Endothelial cell (in vitro differentiated cells): ENCODE measurements at regions not wholly inside any gene's neighbourhood (a gene's known extent, or its start where the extent isn't known, plus 50 kb on each side); places are given as distances from the start of the nearest gene placed in this dataset.

Experiments
- DNase-seq: peaks from one replicate; pipeline ENCODE4 v3.0.0; 2021; ENCODE audit warnings: low spot score
- H3K27ac Mint-ChIP-seq: one replicate; pipeline ENCODE4 v1.8.0; 2021; ENCODE audit warnings: mixed read lengths, inconsistent platforms; ENCODE audit not compliant: unreplicated experiment
- H3K27me3 Mint-ChIP-seq: one replicate; pipeline ENCODE4 v1.8.0; 2021; ENCODE audit warnings: mild to moderate bottlenecking, moderate library complexity, mixed read lengths, inconsistent platforms; ENCODE audit not compliant: unreplicated experiment
- H3K36me3 Mint-ChIP-seq: one replicate; pipeline ENCODE4 v1.8.0; 2021; ENCODE audit warnings: mild to moderate bottlenecking, low read depth, mixed read lengths, inconsistent platforms; ENCODE audit not compliant: unreplicated experiment
- H3K4me1 Mint-ChIP-seq: one replicate; pipeline ENCODE4 v1.8.0; 2021; ENCODE audit warnings: mild to moderate bottlenecking, mixed read lengths, inconsistent platforms; ENCODE audit not compliant: unreplicated experiment
- H3K4me3 Mint-ChIP-seq: one replicate; pipeline ENCODE4 v1.8.0; 2021; ENCODE audit warnings: mild to moderate bottlenecking, mixed read lengths, inconsistent platforms; ENCODE audit not compliant: unreplicated experiment
- H3K9me3 Mint-ChIP-seq: one replicate; pipeline ENCODE4 v1.8.0; 2021; ENCODE audit warnings: mixed read lengths, inconsistent platforms; ENCODE audit not compliant: unreplicated experiment
- TF ChIP-seq, protein P1 (sequence below): fragments of 200-600 bp; sonication (generic); IDR thresholded peaks from one replicate; pipeline ENCODE4 v1.5.0; 2021; ENCODE audit warnings: antibody characterized with exemption; ENCODE audit not compliant: unreplicated experiment

DNA sequence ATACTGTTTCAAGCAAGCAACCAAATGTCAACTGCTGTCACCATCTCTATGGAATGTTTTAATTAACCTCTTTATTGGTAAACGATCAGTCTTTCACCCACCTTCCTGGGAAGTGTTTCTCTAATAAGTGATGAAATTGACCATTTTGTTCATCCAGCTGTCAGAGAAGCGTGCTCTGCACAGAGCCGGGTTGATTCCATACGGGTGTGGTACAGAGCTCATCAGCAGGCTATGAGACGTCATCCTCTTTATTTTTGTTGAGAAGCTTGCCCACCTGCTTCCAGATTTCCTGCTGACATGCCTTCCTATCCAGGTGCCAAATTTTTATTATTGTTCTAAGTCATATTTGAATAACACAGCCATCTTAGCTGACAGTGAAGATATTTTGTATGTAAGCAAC lies 482.5 kb downstream of the RWDD3 start:
- no peak for DNase-seq
- Mint-ChIP-seq H3K36me3 (no peaks in the 10 kb centered on the region), H3K4me3 (no peak overlapping the region), H3K27ac (no peak overlapping the region), H3K4me1 (no peaks in the 10 kb centered on the region), H3K9me3 (no peaks in the 10 kb centered on the region), H3K27me3 (no peaks in the 10 kb centered on the region)
- TF ChIP-seq, protein P1, sequence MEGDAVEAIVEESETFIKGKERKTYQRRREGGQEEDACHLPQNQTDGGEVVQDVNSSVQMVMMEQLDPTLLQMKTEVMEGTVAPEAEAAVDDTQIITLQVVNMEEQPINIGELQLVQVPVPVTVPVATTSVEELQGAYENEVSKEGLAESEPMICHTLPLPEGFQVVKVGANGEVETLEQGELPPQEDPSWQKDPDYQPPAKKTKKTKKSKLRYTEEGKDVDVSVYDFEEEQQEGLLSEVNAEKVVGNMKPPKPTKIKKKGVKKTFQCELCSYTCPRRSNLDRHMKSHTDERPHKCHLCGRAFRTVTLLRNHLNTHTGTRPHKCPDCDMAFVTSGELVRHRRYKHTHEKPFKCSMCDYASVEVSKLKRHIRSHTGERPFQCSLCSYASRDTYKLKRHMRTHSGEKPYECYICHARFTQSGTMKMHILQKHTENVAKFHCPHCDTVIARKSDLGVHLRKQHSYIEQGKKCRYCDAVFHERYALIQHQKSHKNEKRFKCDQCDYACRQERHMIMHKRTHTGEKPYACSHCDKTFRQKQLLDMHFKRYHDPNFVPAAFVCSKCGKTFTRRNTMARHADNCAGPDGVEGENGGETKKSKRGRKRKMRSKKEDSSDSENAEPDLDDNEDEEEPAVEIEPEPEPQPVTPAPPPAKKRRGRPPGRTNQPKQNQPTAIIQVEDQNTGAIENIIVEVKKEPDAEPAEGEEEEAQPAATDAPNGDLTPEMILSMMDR = no peak

DNA sequence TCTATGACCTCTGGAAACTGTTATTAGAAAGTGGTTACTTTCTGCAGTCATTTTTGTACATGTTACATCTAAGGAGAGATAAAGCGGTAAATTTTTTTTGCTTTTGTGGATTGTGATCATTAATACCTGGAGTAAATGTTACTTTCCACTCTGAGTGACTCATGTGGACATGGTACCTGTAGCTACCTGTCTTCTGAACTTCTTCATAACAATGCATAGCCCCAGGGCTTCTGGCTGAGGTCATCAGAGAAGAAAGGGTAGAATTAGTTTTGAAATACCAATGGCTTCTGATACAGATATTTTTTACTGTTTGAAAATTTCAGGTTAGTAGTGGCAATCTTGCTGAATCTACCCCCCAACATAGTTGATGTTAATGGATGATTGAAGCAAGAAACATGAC lies 489.3 kb downstream of the RWDD3 start:
- no peaks in the 10 kb centered on the region for H3K36me3 Mint-ChIP-seq
- no peak overlapping the region for H3K27ac Mint-ChIP-seq
- H3K27me3 Mint-ChIP-seq = no peaks in the 10 kb centered on the region
- H3K4me1 Mint-ChIP-seq = peaks cover 5% of the 10 kb centered on the region
- no peak for DNase-seq
- H3K9me3 Mint-ChIP-seq = no peaks in the 10 kb centered on the region
- no peak overlapping the region for H3K4me3 Mint-ChIP-seq
- TF ChIP-seq, protein P1 = no peak

GRCh38 chr1:95728841-95729240 lies 494.8 kb downstream of the RWDD3 start:
- no peaks in the 10 kb centered on the region for H3K27me3 Mint-ChIP-seq
- no peaks in the 10 kb centered on the region for H3K36me3 Mint-ChIP-seq
- TF ChIP-seq, protein P1 = no peak
- peaks cover 5% of the 10 kb centered on the region for H3K4me1 Mint-ChIP-seq
- no peak for DNase-seq
- no peaks in the 10 kb centered on the region for H3K9me3 Mint-ChIP-seq
- no peak overlapping the region for H3K27ac Mint-ChIP-seq
- no peak overlapping the region for H3K4me3 Mint-ChIP-seq

DNA sequence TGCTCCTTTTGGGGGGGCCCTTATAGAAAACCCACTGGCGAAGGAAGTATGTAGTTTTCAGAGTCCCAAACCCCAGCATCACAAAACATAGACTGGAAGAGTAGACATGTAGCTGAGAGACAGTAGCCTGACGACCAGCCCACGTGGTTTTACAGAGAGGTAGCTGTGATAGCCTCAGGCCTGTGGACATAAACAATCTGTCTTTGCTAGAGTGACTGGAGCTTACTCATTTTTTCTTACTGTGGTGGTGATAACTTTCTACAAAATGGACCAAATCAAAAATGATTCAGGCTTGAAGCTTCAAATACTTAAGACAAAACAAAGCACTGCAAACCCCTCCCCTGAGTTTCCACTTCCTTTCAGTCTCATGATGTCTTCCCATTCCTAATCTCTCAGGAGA lies 497.0 kb downstream of the RWDD3 start:
- Mint-ChIP-seq H3K4me3 (no peak overlapping the region), H3K4me1 (peaks cover 4% of the 10 kb centered on the region), H3K27me3 (no peaks in the 10 kb centered on the region), H3K27ac (no peak overlapping the region), H3K9me3 (no peaks in the 10 kb centered on the region), H3K36me3 (no peaks in the 10 kb centered on the region)
- TF ChIP-seq, protein P1 = no peak
- no peak for DNase-seq

DNA sequence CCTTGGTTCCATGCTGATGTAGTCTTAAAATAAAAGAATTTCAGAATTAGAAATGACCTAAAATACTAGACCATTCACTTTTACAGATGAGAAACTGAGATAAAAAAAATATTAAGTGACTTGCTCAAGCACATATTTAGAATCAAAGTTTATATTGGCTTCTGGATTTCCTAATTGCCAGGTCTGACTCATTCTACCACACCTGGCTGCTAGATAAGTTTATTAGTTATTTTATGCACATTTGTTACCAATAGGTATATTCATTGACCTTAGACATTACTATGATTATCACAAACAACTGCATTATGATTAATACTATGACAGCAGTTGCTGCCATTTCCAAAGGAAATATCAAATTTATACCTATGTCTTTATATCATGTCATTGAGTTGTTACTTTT lies 497.5 kb downstream of the RWDD3 start:
- Mint-ChIP-seq H3K27me3 (no peaks in the 10 kb centered on the region), H3K4me1 (no peaks in the 10 kb centered on the region), H3K27ac (no peak overlapping the region), H3K36me3 (no peaks in the 10 kb centered on the region), H3K4me3 (no peak overlapping the region), H3K9me3 (no peaks in the 10 kb centered on the region)
- TF ChIP-seq, protein P1 = no peak
- DNase-seq = no peak
